Calu3 (cell line): ENCODE measurements at regions not wholly inside any gene's neighbourhood (a gene's known extent, or its start where the extent isn't known, plus 50 kb on each side); places are given as distances from the start of the nearest gene placed in this dataset.
A peak's percentile ranks its signal among the peaks of the same experiment; 100 is the strongest.

Experiments
- BruUV-seq: library from RNA; stranded (reverse); fragments of 400-500 nt; replicated peaks from 2 replicates; lab custom pipeline; 2021; lab: Mats Ljungman, UMichigan
- CTCF ChIA-PET: fragments of 300-600 bp; sonication (Branson Sonifier 250); formaldehyde crosslinking; loops from one replicate; lab custom pipeline; 2022; ENCODE audit warnings: antibody characterized with exemption; lab: Charles Lee
- DNase-seq: peaks from one replicate; pipeline ENCODE4 v3.0.0; 2022
- H3K27ac Mint-ChIP-seq: one replicate; pipeline ENCODE4 v1.8.0; 2022; ENCODE audit warnings: mixed read lengths; ENCODE audit not compliant: unreplicated experiment
- H3K27me3 Mint-ChIP-seq: one replicate; pipeline ENCODE4 v1.8.0; 2022; ENCODE audit warnings: mixed read lengths; ENCODE audit not compliant: unreplicated experiment
- H3K36me3 Mint-ChIP-seq: one replicate; pipeline ENCODE4 v1.8.0; 2022; ENCODE audit warnings: mild to moderate bottlenecking, moderate library complexity, mixed read lengths; ENCODE audit not compliant: insufficient read depth, unreplicated experiment
- H3K4me1 Mint-ChIP-seq: one replicate; pipeline ENCODE4 v1.8.0; 2022; ENCODE audit warnings: mild to moderate bottlenecking, low read depth, mixed read lengths; ENCODE audit not compliant: unreplicated experiment
- H3K4me3 Mint-ChIP-seq: one replicate; pipeline ENCODE4 v1.8.0; 2022; ENCODE audit warnings: mild to moderate bottlenecking, low read depth, moderate library complexity, mixed read lengths; ENCODE audit not compliant: unreplicated experiment
- H3K9me3 Mint-ChIP-seq: one replicate; pipeline ENCODE4 v1.8.0; 2022; ENCODE audit warnings: low read depth, mixed read lengths; ENCODE audit not compliant: unreplicated experiment
- intact Hi-C: fragments of 100-400 bp; cut with micrococcal nuclease; formaldehyde crosslinking; loops from one replicate; pipeline ENCODE4 v1.10.0; 2022; ENCODE audit not compliant: unreplicated experiment
- TF ChIP-seq, protein P1 (sequence below): fragments of 200-600 bp; IDR thresholded peaks from one replicate; pipeline ENCODE4 v1.8.0; 2022; ENCODE audit warnings: antibody characterized with exemption; ENCODE audit not compliant: unreplicated experiment

DNA sequence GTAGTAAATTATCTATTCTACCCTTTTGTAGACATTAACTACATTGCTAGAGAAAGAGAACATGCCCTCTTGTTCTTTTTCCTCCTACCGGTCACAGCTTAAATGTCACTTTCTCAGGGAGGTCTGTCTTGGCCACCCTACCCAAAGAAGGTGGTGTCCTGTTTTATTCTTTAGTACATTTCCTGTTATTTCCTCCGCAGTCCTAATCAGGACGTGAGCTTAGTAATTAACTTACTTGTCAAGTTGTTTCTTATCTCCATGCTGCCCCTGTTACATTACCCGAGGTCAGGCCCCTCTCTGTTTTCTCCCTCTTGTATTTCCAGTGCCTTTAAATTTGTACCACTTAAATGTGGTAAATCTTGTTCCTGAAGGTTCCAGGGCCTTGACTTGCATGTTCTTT lies 73.7 kb upstream of the RMDN2 start:
- Mint-ChIP-seq H3K36me3 (no peaks in the 10 kb centered on the region), H3K4me1 (peaks cover 10% of the 10 kb centered on the region), H3K27me3 (no peaks in the 10 kb centered on the region), H3K27ac (peak overlapping the region; percentile 77), H3K4me3 (no peak overlapping the region), H3K9me3 (no peaks in the 10 kb centered on the region)
- CTCF ChIA-PET: interaction anchor here (0.7 to 1.0 kb wide), 2 partner anchors 17 to 24 kb away, joined by 3 to 4 read pairs; no protein-coding TSS in a partner anchor
- BruUV-seq: no TSS peak
- TF ChIP-seq, protein P1, sequence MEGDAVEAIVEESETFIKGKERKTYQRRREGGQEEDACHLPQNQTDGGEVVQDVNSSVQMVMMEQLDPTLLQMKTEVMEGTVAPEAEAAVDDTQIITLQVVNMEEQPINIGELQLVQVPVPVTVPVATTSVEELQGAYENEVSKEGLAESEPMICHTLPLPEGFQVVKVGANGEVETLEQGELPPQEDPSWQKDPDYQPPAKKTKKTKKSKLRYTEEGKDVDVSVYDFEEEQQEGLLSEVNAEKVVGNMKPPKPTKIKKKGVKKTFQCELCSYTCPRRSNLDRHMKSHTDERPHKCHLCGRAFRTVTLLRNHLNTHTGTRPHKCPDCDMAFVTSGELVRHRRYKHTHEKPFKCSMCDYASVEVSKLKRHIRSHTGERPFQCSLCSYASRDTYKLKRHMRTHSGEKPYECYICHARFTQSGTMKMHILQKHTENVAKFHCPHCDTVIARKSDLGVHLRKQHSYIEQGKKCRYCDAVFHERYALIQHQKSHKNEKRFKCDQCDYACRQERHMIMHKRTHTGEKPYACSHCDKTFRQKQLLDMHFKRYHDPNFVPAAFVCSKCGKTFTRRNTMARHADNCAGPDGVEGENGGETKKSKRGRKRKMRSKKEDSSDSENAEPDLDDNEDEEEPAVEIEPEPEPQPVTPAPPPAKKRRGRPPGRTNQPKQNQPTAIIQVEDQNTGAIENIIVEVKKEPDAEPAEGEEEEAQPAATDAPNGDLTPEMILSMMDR: no peak
- intact Hi-C loops: no loop called here
- DNase-seq: no peak

DNA sequence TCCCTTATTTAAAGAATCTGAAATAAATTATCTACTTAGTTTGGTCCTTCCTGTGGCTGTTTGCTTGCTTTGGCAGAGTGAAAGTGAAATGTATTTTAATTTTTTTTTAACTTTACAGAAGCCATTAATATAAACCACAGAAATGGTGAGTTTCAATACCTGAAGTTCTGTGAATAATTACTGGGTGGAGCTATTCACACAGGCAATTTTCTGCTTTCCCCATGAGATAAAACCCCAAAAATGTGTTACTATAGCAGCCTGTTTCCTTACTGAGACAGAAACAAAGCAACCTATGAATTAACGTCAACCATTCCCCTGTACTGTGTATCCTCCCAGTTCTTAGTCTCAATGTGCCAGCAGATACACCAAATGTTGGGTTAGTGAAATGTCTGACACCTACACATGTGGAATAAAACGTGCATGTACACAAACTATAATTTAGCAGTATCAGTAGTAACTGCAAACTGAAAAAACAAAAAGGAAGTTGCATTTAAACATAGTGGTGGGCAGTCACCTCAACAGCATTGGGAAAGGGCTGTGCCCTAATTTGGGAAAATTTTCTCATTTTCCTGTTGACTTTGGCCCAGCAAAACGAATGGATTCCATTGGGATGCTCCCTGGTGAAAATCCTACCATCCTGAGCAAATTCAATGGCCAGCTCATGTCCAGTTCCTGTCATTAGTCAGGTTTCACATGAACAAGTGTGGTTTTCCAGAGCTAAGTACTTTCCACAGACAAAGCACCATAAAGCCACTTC lies 73.1 kb upstream of the RMDN2 start:
- Mint-ChIP-seq H3K36me3 (no peaks in the 10 kb centered on the region), H3K9me3 (no peaks in the 10 kb centered on the region), H3K27ac (peak overlapping the region; percentile 77), H3K4me3 (no peak overlapping the region), H3K4me1 (peaks cover 10% of the 10 kb centered on the region), H3K27me3 (no peaks in the 10 kb centered on the region)
- BruUV-seq: no TSS peak
- CTCF ChIA-PET: interaction anchor here (1.0 kb wide), 1 partner anchor 17 kb away, joined by 4 read pairs; no protein-coding TSS in a partner anchor
- intact Hi-C loops: no loop called here
- TF ChIP-seq, protein P1: no peak
- DNase-seq: no peak

DNA sequence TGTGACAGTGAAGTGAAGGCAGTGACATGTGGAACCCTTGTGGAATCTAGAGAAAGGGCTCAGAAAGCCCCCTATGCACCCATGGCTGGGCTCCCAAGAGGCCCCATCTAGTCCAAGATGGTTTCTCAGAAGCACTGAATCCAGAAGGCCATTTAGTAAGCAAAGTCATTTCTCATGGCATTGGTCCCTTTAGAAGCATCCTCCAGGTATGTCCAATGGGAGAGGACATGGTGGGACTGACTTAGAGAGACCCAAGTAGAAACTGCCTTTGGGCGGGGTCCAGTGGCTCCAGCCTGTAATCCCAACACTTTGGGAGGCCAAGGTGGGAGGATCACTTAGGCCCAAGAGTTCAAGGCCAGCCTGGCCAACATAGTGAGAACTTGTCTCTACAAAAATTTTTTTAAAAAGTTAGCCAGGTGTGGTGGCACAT lies 72.5 kb upstream of the RMDN2 start:
- H3K4me3 Mint-ChIP-seq: no peak overlapping the region
- no TSS peak for BruUV-seq
- no peaks in the 10 kb centered on the region for H3K36me3 Mint-ChIP-seq
- H3K27me3 Mint-ChIP-seq: no peaks in the 10 kb centered on the region
- no peaks in the 10 kb centered on the region for H3K9me3 Mint-ChIP-seq
- no peak overlapping the region for H3K27ac Mint-ChIP-seq
- peaks cover 10% of the 10 kb centered on the region for H3K4me1 Mint-ChIP-seq
- DNase-seq: no peak
- CTCF ChIA-PET: interaction anchor here (0.7 kb wide), 1 partner anchor 380 kb away, joined by 3 read pairs; no protein-coding TSS in a partner anchor
- TF ChIP-seq, protein P1: no peak
- intact Hi-C loops: no loop called here

DNA sequence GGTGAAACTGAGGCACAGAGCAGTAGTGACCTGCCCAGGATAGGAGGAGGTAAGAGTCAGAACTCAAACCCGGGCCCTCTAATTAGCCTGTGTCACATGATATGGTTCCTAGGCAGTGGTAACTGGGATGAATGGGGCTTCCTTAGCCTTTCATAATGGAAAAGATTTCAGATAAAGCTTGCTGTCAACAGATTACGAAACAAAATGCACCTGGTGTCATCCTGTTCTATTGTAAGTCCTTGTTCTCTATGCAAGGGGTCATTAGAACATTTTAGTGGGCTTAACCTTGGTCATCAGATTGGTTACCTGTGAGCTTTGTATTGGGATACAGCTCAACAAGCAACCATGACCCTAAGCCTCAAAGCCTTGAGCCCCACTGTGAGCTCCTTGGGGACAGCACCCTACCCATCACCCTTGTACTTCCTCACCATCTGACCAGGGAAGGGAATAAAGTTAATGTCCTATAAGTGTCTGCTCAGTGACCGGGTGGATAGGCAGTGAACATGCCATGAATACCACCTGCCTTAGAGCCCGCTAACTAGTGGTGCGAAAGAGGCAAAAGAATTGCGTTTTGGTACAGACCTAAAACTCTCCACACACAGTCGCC lies 70.3 kb upstream of the RMDN2 start:
- CTCF ChIA-PET: interaction anchor here (0.6 to 2.4 kb wide), 3 partner anchors 22 to 439 kb away, joined by 3 to 7 read pairs (median 3); no protein-coding TSS in a partner anchor
- TF ChIP-seq, protein P1: no peak
- Mint-ChIP-seq H3K27me3 (no peaks in the 10 kb centered on the region), H3K27ac (no peak overlapping the region), H3K9me3 (no peaks in the 10 kb centered on the region), H3K36me3 (no peaks in the 10 kb centered on the region), H3K4me3 (no peak overlapping the region), H3K4me1 (peaks cover 10% of the 10 kb centered on the region)
- no peak for DNase-seq
- no TSS peak for BruUV-seq
- intact Hi-C loops: no loop called here
